ENCODE measurements at regions not wholly inside any gene's neighbourhood (a gene's known extent, or its start where the extent isn't known, plus 50 kb on each side); places are given as distances from the start of the nearest gene placed in this dataset.
A peak's percentile ranks its signal among the peaks of the same experiment; 100 is the strongest.
"Not testable (repeated sequence)": the region's sequence is repeated elsewhere in the genome, so short reads cannot be mapped to it uniquely, and the experiment has no call there.

- no peaks in the 10 kb centered on the region for H3K27me3 Mint-ChIP-seq
- H3K36me3 Mint-ChIP-seq = peaks cover 14% of the 10 kb centered on the region
- H3K4me1 Mint-ChIP-seq = peaks cover 31% of the 10 kb centered on the region
- no peak overlapping the region for H3K27ac Mint-ChIP-seq
- H3K4me3 Mint-ChIP-seq = peak overlapping the region; percentile 59
- H3K9me3 Mint-ChIP-seq = no peaks in the 10 kb centered on the region
Measured at GRCh38 chrX:64853424-64853823, 122.8 kb downstream of the ZC4H2 start.

- Mint-ChIP-seq H3K9me3 (no peaks in the 10 kb centered on the region), H3K4me3 (peak overlapping the region; percentile 57), H3K36me3 (peaks cover 11% of the 10 kb centered on the region), H3K27ac (peak overlapping the region; percentile 82), H3K27me3 (no peaks in the 10 kb centered on the region), H3K4me1 (peaks cover 23% of the 10 kb centered on the region)
Measured at GRCh38 chrX:64850371-64851082, 125.7 kb downstream of the ZC4H2 start.

GRCh38 chrX:64843224-64843623 lies 133.0 kb downstream of the ZC4H2 start:
- Mint-ChIP-seq H3K4me3 (peak overlapping the region; percentile 66), H3K27me3 (no peaks in the 10 kb centered on the region), H3K27ac (peak overlapping the region; percentile 85), H3K36me3 (peaks cover 21% of the 10 kb centered on the region), H3K9me3 (peaks cover 15% of the 10 kb centered on the region), H3K4me1 (peaks cover 36% of the 10 kb centered on the region)

GRCh38 chrX:64842492-64842891 lies 133.8 kb downstream of the ZC4H2 start:
- Mint-ChIP-seq H3K9me3 (peaks cover 15% of the 10 kb centered on the region), H3K27ac (peak overlapping the region; percentile 85)

GRCh38 chrX:64805683-64806082 lies 170.6 kb downstream of the ZC4H2 start:
- peaks cover 10% of the 10 kb centered on the region for H3K36me3 Mint-ChIP-seq

More at GRCh38 chrX:64842492-64842891, 133.8 kb downstream of the ZC4H2 start:
- Mint-ChIP-seq H3K36me3 (peaks cover 21% of the 10 kb centered on the region), H3K4me3 (peak overlapping the region; percentile 63), H3K4me1 (peaks cover 36% of the 10 kb centered on the region), H3K27me3 (no peaks in the 10 kb centered on the region)

GRCh38 chrX:64792598-64793337 lies 183.5 kb downstream of the ZC4H2 start:
- H3K36me3 Mint-ChIP-seq = peaks cover 7% of the 10 kb centered on the region
- no peaks in the 10 kb centered on the region for H3K27me3 Mint-ChIP-seq
- H3K4me1 Mint-ChIP-seq = no peaks in the 10 kb centered on the region
- H3K9me3 Mint-ChIP-seq = peaks cover 15% of the 10 kb centered on the region
- H3K4me3 Mint-ChIP-seq = no peak overlapping the region
- H3K27ac Mint-ChIP-seq = no peak overlapping the region

More at GRCh38 chrX:64805683-64806082, 170.6 kb downstream of the ZC4H2 start:
- Mint-ChIP-seq H3K4me3 (no peak overlapping the region), H3K27me3 (no peaks in the 10 kb centered on the region), H3K27ac (no peak overlapping the region), H3K4me1 (peaks cover 8% of the 10 kb centered on the region), H3K9me3 (peaks cover 14% of the 10 kb centered on the region)

- Mint-ChIP-seq H3K36me3 (peaks cover 4% of the 10 kb centered on the region), H3K4me3 (no peak overlapping the region), H3K27me3 (no peaks in the 10 kb centered on the region), H3K27ac (no peak overlapping the region), H3K9me3 (peaks cover 5% of the 10 kb centered on the region), H3K4me1 (no peaks in the 10 kb centered on the region)
Measured at GRCh38 chrX:64782923-64783322, 193.3 kb downstream of the ZC4H2 start.

- Mint-ChIP-seq H3K27me3 (no peaks in the 10 kb centered on the region), H3K4me3 (no peak overlapping the region), H3K27ac (no peak overlapping the region), H3K36me3 (peaks cover 11% of the 10 kb centered on the region), H3K9me3 (peaks cover 7% of the 10 kb centered on the region), H3K4me1 (peaks cover 20% of the 10 kb centered on the region)
Measured at GRCh38 chrX:64758047-64758446, 218.2 kb downstream of the ZC4H2 start.

GRCh38 chrX:64739792-64740378 lies 236.4 kb downstream of the ZC4H2 start:
- Mint-ChIP-seq H3K4me3 (no peak overlapping the region), H3K9me3 (no peaks in the 10 kb centered on the region), H3K36me3 (no peaks in the 10 kb centered on the region), H3K4me1 (no peaks in the 10 kb centered on the region), H3K27ac (no peak overlapping the region), H3K27me3 (no peaks in the 10 kb centered on the region)

GRCh38 chrX:64698317-64698716 lies 277.9 kb downstream of the ZC4H2 start:
- H3K36me3 Mint-ChIP-seq = no peaks in the 10 kb centered on the region
- H3K27ac Mint-ChIP-seq = no peak overlapping the region
- no peaks in the 10 kb centered on the region for H3K4me1 Mint-ChIP-seq
- no peak overlapping the region for H3K4me3 Mint-ChIP-seq
- H3K9me3 Mint-ChIP-seq = peaks cover 8% of the 10 kb centered on the region
- H3K27me3 Mint-ChIP-seq = no peaks in the 10 kb centered on the region

GRCh38 chrX:64695372-64695771 lies 280.9 kb downstream of the ZC4H2 start:
- not testable (repeated sequence) for H3K27me3 Mint-ChIP-seq

GRCh38 chrX:64662876-64663275 lies 267.6 kb upstream of the MTMR8 start:
- Mint-ChIP-seq H3K4me3 (no peak overlapping the region), H3K36me3 (peaks cover 5% of the 10 kb centered on the region), H3K27me3 (no peaks in the 10 kb centered on the region), H3K4me1 (no peaks in the 10 kb centered on the region), H3K27ac (no peak overlapping the region), H3K9me3 (peaks cover 5% of the 10 kb centered on the region)

More at GRCh38 chrX:64695372-64695771, 280.9 kb downstream of the ZC4H2 start:
- not testable (repeated sequence) for H3K4me1 Mint-ChIP-seq, H3K36me3 Mint-ChIP-seq, H3K4me3 Mint-ChIP-seq, H3K27ac Mint-ChIP-seq, H3K9me3 Mint-ChIP-seq

- H3K27ac Mint-ChIP-seq, H3K36me3 Mint-ChIP-seq, H3K27me3 Mint-ChIP-seq, H3K9me3 Mint-ChIP-seq, H3K4me1 Mint-ChIP-seq, H3K4me3 Mint-ChIP-seq: not testable (repeated sequence)
Measured at GRCh38 chrX:64657229-64657628, 262.0 kb upstream of the MTMR8 start.

- Mint-ChIP-seq H3K9me3 (peaks cover 4% of the 10 kb centered on the region), H3K4me3 (no peak overlapping the region)
Measured at GRCh38 chrX:64642482-64642881, 247.2 kb upstream of the MTMR8 start.

More at GRCh38 chrX:64642482-64642881, 247.2 kb upstream of the MTMR8 start:
- H3K4me1 Mint-ChIP-seq = no peaks in the 10 kb centered on the region
- no peaks in the 10 kb centered on the region for H3K27me3 Mint-ChIP-seq
- H3K27ac Mint-ChIP-seq = no peak overlapping the region
- H3K36me3 Mint-ChIP-seq = peaks cover 1% of the 10 kb centered on the region
